Ectodermal cell (in vitro differentiated cells): ENCODE measurements at regions not wholly inside any gene's neighbourhood (a gene's known extent, or its start where the extent isn't known, plus 50 kb on each side); places are given as distances from the start of the nearest gene placed in this dataset.

ENCODE experiments used
- H3K27ac ChIP-seq: 2 replicates; pipeline ENCODE4 v1.7.0; 2013; ENCODE audit warnings: mild to moderate bottlenecking, low read depth, low read length; ENCODE audit not compliant: insufficient read depth, poor library complexity, severe bottlenecking
- H3K27me3 ChIP-seq: 2 replicates; pipeline ENCODE4 v1.7.0; 2013; ENCODE audit warnings: mild to moderate bottlenecking, low read length; ENCODE audit not compliant: insufficient read depth, control insufficient read depth, poor library complexity, severe bottlenecking
- H3K36me3 ChIP-seq: one replicate; pipeline ENCODE4 v1.7.0; 2013; ENCODE audit warnings: low read length; ENCODE audit not compliant: control insufficient read depth, insufficient read depth
- H3K4me1 ChIP-seq: one replicate; pipeline ENCODE4 v1.7.0; 2013; ENCODE audit warnings: low read length; ENCODE audit not compliant: control insufficient read depth, insufficient read depth
- H3K4me3 ChIP-seq: 2 replicates; pipeline ENCODE4 v1.7.0; 2013; ENCODE audit warnings: low read depth, low read length, control low read depth; ENCODE audit not compliant: insufficient read depth
- H3K9me3 ChIP-seq: 2 replicates; pipeline ENCODE4 v1.7.0; 2013; ENCODE audit warnings: mild to moderate bottlenecking, low read length, moderate library complexity; ENCODE audit not compliant: control insufficient read depth
- WGBS, 2 experiments: methylation state at CpG; one replicate each; pipeline ENCODE4 v1.1.7; 2013; ENCODE audit warnings: missing lambda C conversion rate in 2 of 2; 5-methylcytosine and 5-hydroxymethylcytosine counted together

DNA sequence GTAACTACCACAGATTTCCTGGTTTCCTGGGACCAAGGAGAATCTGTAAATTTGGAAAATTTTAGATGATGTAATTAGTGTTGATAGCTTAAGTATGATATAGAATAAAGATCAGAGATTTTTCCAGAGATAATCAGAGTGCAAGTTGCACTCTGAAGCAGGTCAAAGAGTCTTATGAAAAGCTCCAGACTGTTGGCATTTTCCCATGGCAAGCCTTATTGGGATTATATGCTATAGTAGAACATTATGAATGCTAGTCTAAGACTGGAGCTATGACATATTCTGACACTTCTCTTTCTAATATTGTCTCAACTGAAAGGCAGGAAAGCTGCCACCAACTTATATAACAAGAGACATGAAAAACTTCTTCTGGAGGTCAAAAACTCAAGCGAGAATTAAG is 1638.3 kb upstream of the LRRTM1 start:
- Histone ChIP-seq H3K9me3 (no peaks in the 10 kb centered on the region), H3K27me3 (no peaks in the 10 kb centered on the region), H3K4me3 (no peak overlapping the region), H3K36me3 (no peaks in the 10 kb centered on the region), H3K27ac (no peak overlapping the region), H3K4me1 (no peaks in the 10 kb centered on the region)
- WGBS, 2 experiments: 89% methylated on average over 1 of the region's 1 CpG; no CpG with 5 or more reads in 1 of the 2 experiments

DNA sequence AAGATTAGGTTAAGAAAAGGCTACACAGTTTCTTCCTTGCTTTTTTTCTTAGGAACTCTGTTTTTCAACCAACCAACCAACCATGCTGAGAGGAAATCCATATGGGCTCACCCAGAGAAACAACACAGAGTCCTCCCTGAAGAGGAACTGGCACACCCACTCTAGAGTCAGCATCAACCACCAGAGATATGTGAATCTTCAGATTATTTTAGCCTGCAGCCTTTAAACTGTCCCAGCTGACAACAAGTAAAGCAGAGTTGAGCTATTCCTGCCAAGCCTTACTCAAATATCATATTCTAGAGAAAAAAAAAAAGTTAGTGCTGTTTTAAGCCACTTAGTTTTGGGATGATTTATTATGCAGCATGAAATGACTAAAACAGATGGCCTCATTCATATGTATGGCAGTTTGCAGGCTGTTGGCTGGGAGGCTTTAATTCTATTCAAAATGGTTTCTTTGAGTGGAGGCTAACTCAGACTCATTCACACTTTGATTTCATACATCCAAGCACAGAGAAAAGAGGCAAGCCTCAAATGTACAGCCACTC is 1637.7 kb upstream of the LRRTM1 start:
- no peaks in the 10 kb centered on the region for H3K27me3 ChIP-seq
- no peaks in the 10 kb centered on the region for H3K9me3 ChIP-seq
- H3K4me1 ChIP-seq: no peaks in the 10 kb centered on the region
- no peak overlapping the region for H3K27ac ChIP-seq
- no peak overlapping the region for H3K4me3 ChIP-seq
- H3K36me3 ChIP-seq: no peaks in the 10 kb centered on the region

DNA sequence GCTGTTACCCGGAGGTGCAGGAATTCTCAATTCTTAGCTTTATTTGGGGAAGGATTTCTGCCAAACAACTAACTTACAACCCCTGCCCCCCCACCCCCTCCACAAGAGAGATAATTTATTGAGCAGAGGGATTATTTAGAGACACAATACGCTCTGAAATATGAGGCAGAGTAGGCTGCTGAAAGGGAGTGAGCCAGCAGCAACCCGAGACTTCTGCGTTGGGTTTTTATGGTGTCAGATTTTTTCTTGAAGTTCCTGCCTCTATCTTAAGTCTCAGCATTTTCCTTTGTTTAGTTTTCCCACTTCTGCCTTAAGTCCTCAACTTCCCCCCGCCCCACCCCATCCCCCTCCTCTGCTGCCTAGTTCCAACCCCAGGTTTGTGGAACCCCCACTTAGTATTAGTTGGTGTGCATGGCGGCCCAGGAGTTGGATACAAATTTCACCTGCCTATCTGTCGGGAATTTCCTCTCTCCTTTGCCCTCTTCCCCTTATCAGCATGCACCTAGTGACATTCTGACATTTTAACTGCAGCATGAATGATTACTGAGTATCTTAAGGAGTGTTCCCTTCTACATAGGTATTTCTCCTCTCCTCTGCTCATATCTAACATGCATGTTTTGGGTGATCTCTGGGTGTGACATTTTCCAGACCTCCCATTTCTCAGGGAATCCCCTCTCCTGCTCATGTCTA is 1635.9 kb upstream of the LRRTM1 start:
- no peaks in the 10 kb centered on the region for H3K9me3 ChIP-seq
- 89 to 90% methylated on average over 6 to 7 of the region's 7 CpGs for WGBS, 2 experiments
- H3K27me3 ChIP-seq: no peaks in the 10 kb centered on the region
- H3K4me1 ChIP-seq: no peaks in the 10 kb centered on the region
- no peak overlapping the region for H3K4me3 ChIP-seq
- no peak overlapping the region for H3K27ac ChIP-seq
- H3K36me3 ChIP-seq: no peaks in the 10 kb centered on the region

DNA sequence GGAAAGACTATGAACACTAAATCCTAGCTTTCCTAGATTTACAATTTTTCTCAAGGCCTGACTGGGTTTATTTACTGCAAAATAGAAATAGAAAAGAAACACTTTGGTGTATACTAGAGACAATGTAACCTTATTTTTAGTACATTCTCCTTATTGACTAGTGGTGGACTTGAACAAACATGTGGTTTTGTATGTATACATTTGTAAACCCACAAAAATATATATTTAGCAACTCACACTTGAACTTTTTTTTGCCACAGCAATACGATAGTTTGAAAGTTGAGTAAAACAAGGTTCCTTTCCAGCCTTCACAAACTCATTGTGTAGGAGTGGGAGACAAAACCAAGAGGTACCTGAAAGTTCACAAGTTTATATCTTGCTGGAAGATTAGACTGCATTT is 1633.4 kb upstream of the LRRTM1 start:
- no peak overlapping the region for H3K27ac ChIP-seq
- no peaks in the 10 kb centered on the region for H3K4me1 ChIP-seq
- H3K9me3 ChIP-seq: no peaks in the 10 kb centered on the region
- H3K4me3 ChIP-seq: no peak overlapping the region
- H3K27me3 ChIP-seq: no peaks in the 10 kb centered on the region
- 100% methylated on average over 1 of the region's 1 CpG for WGBS, 2 experiments
- H3K36me3 ChIP-seq: no peaks in the 10 kb centered on the region

DNA sequence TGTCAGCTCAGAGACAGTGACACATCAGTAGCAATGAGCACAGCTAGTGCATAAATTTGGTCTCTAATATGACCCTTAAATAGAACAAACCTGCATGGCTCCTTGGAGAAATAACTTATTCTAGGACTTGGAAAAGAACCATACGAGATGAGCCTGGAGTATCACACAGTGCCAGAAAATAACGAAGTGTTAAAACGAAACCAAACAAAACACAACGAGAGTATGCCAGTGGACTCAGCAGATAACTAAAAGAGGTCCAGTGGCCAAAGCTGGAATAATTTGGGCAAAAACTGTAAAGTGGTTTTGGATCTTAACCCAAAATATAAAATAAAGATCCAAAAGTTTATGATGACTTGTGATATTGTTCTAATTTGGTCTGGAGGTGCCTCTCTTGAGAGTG is 1599.0 kb upstream of the LRRTM1 start:
- Histone ChIP-seq H3K4me3 (no peak overlapping the region), H3K27ac (no peak overlapping the region), H3K4me1 (no peaks in the 10 kb centered on the region), H3K27me3 (no peaks in the 10 kb centered on the region), H3K9me3 (no peaks in the 10 kb centered on the region), H3K36me3 (no peaks in the 10 kb centered on the region)
- 92 to 98% methylated on average over 4 of the region's 4 CpGs for WGBS, 2 experiments

DNA sequence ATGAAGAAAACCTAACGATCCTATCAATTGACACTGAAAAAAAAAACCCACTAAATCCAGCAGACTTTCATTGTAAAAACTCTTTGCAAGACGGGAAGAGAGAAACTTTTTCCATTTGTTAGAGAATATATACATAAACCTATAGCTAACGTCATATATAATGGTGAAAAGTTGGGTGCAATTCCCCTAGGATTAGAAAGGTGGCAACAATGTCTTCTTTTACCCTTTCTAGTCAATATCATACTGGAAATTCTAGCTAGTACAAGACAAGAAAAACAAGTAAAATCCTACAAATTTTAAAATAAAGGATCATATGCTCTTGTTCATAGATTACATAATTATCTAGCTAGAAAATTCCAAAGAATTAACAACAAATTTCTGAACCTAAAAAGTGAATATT is 1596.5 kb upstream of the LRRTM1 start:
- 86 to 91% methylated on average over 1 of the region's 3 CpGs for WGBS, 2 experiments

DNA sequence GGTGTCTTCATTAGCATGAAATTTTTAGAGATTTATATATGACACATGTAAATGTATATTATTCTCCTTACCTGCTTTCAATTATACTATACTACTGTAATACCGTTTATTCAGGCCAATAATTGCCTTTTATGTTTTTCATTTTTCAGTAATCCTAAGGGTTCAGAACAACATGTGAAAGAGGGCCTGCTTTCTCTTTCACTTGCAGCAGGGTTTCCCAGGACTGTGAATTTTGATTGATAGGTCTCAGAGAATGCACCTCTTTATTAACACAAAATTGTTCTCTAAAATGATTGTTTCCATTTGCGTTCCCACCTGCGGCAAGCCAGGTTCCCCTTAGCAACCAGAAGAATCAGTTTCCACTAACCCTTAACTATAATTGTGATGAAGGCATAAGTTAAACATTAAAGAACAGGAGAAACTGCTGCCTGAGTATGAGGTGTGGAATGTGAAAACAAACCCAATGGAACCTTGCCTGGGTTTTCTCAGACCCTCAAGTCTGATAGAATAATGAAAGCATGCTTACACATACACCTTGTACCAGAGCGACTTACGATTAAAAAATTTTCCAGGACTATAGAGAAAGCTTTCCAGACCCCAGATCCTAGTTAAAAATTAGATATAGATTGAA is 1591.2 kb upstream of the LRRTM1 start:
- H3K9me3 ChIP-seq: no peaks in the 10 kb centered on the region
- no peaks in the 10 kb centered on the region for H3K4me1 ChIP-seq
- WGBS, 2 experiments: 96% methylated on average over 3 to 5 of the region's 5 CpGs
- H3K4me3 ChIP-seq: no peak overlapping the region
- no peaks in the 10 kb centered on the region for H3K27me3 ChIP-seq
- no peak overlapping the region for H3K27ac ChIP-seq
- no peaks in the 10 kb centered on the region for H3K36me3 ChIP-seq

More for the DNA sequence above, 1596.5 kb upstream of the LRRTM1 start:
- Histone ChIP-seq H3K4me3 (no peak overlapping the region), H3K27me3 (no peaks in the 10 kb centered on the region), H3K27ac (no peak overlapping the region), H3K36me3 (no peaks in the 10 kb centered on the region), H3K4me1 (no peaks in the 10 kb centered on the region), H3K9me3 (no peaks in the 10 kb centered on the region)

DNA sequence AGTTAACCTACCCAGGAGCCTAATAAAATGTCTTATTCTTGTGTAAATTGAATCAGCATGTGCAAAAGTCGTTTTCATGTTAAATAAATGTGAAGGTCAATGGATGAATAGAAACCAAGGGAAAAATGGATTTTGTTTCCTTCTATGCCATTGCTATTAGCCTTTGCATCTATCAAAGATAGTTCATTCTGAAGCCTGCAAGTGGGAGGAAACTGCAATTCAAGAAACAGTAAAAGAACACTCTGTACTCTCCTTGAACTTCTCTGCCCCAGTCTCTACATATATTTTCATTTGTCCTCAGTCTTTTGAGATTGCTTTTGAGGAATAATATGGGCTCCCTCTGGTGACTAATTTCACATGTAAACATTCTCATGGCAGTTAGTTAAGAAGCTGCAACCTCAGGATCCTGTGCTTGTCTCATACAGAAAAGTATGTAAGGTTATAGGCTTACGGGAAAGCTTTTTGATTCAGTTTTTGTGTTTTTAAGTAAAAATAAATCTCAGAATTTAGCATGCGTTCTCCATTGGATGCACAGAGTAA is 1590.0 kb upstream of the LRRTM1 start:
- Histone ChIP-seq H3K36me3 (no peaks in the 10 kb centered on the region), H3K27ac (no peak overlapping the region), H3K4me1 (no peaks in the 10 kb centered on the region), H3K4me3 (no peak overlapping the region), H3K9me3 (no peaks in the 10 kb centered on the region), H3K27me3 (no peaks in the 10 kb centered on the region)
- WGBS, 2 experiments: 73 to 82% methylated on average over 2 to 3 of the region's 3 CpGs

DNA sequence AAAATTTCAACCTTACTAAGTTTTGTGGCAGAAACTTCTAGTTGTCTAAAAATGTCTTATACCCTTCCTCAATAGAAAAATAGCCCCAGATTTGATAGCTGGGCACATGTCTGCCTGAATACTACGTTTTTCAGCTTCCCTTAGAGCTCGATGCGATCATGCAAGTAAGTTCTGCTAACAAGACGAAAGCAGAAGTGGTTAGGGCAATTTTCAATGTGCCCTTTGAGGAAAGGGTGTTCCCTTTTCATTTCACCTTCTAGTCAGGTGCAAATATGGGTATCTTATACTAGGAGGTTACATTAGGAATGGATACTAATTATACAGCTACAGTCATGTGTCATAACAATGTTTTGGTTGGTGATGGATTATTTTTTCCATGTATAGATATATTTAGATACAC is 1572.1 kb upstream of the LRRTM1 start:
- Histone ChIP-seq H3K4me3 (no peak overlapping the region), H3K9me3 (no peaks in the 10 kb centered on the region), H3K4me1 (no peaks in the 10 kb centered on the region), H3K36me3 (no peaks in the 10 kb centered on the region), H3K27me3 (no peaks in the 10 kb centered on the region), H3K27ac (no peak overlapping the region)
- WGBS, 2 experiments: 92 to 93% methylated on average over 4 of the region's 4 CpGs

DNA sequence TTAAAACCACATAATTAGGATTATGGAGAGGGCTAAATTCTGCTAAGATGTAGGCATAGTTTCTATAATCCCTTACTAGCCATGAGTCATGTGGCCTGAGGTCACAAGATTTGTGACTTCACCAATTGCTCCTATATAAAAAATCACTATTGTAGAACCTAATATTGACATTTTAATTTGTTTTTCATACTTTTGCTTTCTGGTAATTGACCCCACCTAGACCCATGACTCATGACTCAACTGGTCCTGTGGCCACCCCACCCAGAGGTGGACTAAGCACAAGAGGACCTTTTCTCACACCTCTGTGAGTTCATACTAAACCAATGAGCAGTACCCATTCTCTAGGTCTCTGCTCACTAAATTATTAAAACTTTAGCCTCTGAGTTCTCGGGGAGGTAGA is 1567.5 kb upstream of the LRRTM1 start:
- no peak overlapping the region for H3K27ac ChIP-seq
- H3K4me3 ChIP-seq: no peak overlapping the region
- H3K9me3 ChIP-seq: no peaks in the 10 kb centered on the region
- H3K4me1 ChIP-seq: no peaks in the 10 kb centered on the region
- no peaks in the 10 kb centered on the region for H3K36me3 ChIP-seq
- 75 to 94% methylated on average over 1 of the region's 1 CpG for WGBS, 2 experiments
- no peaks in the 10 kb centered on the region for H3K27me3 ChIP-seq
